ENCODE measurements at regions not wholly inside any gene's neighbourhood (a gene's known extent, or its start where the extent isn't known, plus 50 kb on each side); places are given as distances from the start of the nearest gene placed in this dataset.
"Not testable (repeated sequence)": the region's sequence is repeated elsewhere in the genome, so short reads cannot be mapped to it uniquely, and the experiment has no call there.

- TF ChIP-seq CTCF (conservative IDR thresholded peaks at IDR 0.05 in 1 of 2, IDR thresholded peaks at IDR 0.05 in 1 of 2; ENCODE audit: low read depth in 1 of 2, low read length in 2 of 2); EZH2 (IDR thresholded peaks at IDR 0.05; ENCODE audit: low read length, missing control alignments): not testable (repeated sequence)
Measured at GRCh38 chrX:30036406-30036805, 179.0 kb upstream of the MAGEB2 start.

All from fibroblast of lung (primary cell).